ENCODE measurements at regions not wholly inside any gene's neighbourhood (a gene's known extent, or its start where the extent isn't known, plus 50 kb on each side); places are given as distances from the start of the nearest gene placed in this dataset.

GRCh38 chr14:44165936-44166335, 341.1 kb downstream of the FSCB start:
- DNase-seq (ENCODE audit: low read depth, low spot score) (no peak), ATAC-seq (no peak)
- BruUV-seq (replicated peaks): no TSS peak
- ChIA-PET POLR2A (no interaction called here), CTCF (interaction anchor here (0.6 kb wide), 1 partner anchor 1067 kb away, joined by 3 read pairs; no protein-coding TSS in a partner anchor)
- Histone ChIP-seq H3K27ac (ENCODE audit: low read length) (no peak overlapping the region), H3K27me3 (ENCODE audit: control insufficient read depth, insufficient read depth, low read length) (no peaks in the 10 kb centered on the region), H3K9me3 (ENCODE audit: control insufficient read depth, insufficient read depth, low read depth, low read length) (no peaks in the 10 kb centered on the region), H3K4me1 (ENCODE audit: control insufficient read depth, insufficient read depth, low read length) (peaks cover 4% of the 10 kb centered on the region; the same call in 1 of the 2 replicates), H3K4me3 (ENCODE audit: low read depth in 2 of 2, low read length in 2 of 2) (no peak overlapping the region), H3K36me3 (ENCODE audit: control insufficient read depth, insufficient read depth, low read length) (no peaks in the 10 kb centered on the region)
- TF ChIP-seq SIN3A (IDR thresholded peaks at IDR 0.05; ENCODE audit: borderline replicate concordance, insufficient read depth, low read depth, low read length) (no peak), POLR2AphosphoS5 (IDR thresholded peaks at IDR 0.05; ENCODE audit: low read depth, low read length) (no peak), REST (IDR thresholded peaks at IDR 0.05; ENCODE audit: insufficient read depth in 1 of 2, low read depth in 2 of 2, low read length in 1 of 2) (no peak), TCF7L2 (IDR thresholded peaks at IDR 0.05; ENCODE audit: low read depth, low read length) (no peak), CTCF (IDR thresholded peaks at IDR 0.05) (no peak)
- in situ Hi-C loops (cut with HindIII; ENCODE audit: low pct_unique_long_range_greater_than_20kb, low sequenced_read_pairs): no loop called here
- intact Hi-C loops (cut with micrococcal nuclease; ENCODE audit: unreplicated experiment): no loop called here

GRCh38 chr14:44165286-44165685, 341.8 kb downstream of the FSCB start:
- Histone ChIP-seq H3K4me3 (ENCODE audit: low read depth in 2 of 2, low read length in 2 of 2) (no peak overlapping the region), H3K36me3 (ENCODE audit: control insufficient read depth, insufficient read depth, low read length) (no peaks in the 10 kb centered on the region), H3K27ac (ENCODE audit: low read length) (no peak overlapping the region), H3K9me3 (ENCODE audit: control insufficient read depth, insufficient read depth, low read depth, low read length) (no peaks in the 10 kb centered on the region), H3K4me1 (ENCODE audit: control insufficient read depth, insufficient read depth, low read length) (peaks cover 4% of the 10 kb centered on the region; the same call in 1 of the 2 replicates), H3K27me3 (ENCODE audit: control insufficient read depth, insufficient read depth, low read length) (no peaks in the 10 kb centered on the region)
- DNase-seq (ENCODE audit: low read depth, low spot score) (no peak), ATAC-seq (no peak)
- POLR2A ChIA-PET: no interaction called here
- CTCF ChIA-PET: interaction anchor here (0.6 kb wide), 1 partner anchor 1067 kb away, joined by 3 read pairs; no protein-coding TSS in a partner anchor
- no TSS peak for BruUV-seq (replicated peaks)
- intact Hi-C loops (cut with micrococcal nuclease; ENCODE audit: unreplicated experiment): no loop called here
- in situ Hi-C loops (cut with HindIII; ENCODE audit: low pct_unique_long_range_greater_than_20kb, low sequenced_read_pairs): no loop called here
- TF ChIP-seq SIN3A (IDR thresholded peaks at IDR 0.05; ENCODE audit: borderline replicate concordance, insufficient read depth, low read depth, low read length): no peak

GRCh38 chr14:44163946-44164345, 343.1 kb downstream of the FSCB start:
- ChIA-PET POLR2A (no interaction called here), CTCF (no interaction called here)
- in situ Hi-C loops (cut with HindIII; ENCODE audit: low pct_unique_long_range_greater_than_20kb, low sequenced_read_pairs) (no loop called here), intact Hi-C loops (cut with micrococcal nuclease; ENCODE audit: unreplicated experiment) (no loop called here)
- TF ChIP-seq CTCF (IDR thresholded peaks at IDR 0.05) (no peak), SIN3A (IDR thresholded peaks at IDR 0.05; ENCODE audit: borderline replicate concordance, insufficient read depth, low read depth, low read length) (no peak), TCF7L2 (IDR thresholded peaks at IDR 0.05; ENCODE audit: low read depth, low read length) (no peak), POLR2AphosphoS5 (IDR thresholded peaks at IDR 0.05; ENCODE audit: low read depth, low read length) (no peak), REST (IDR thresholded peaks at IDR 0.05; ENCODE audit: insufficient read depth in 1 of 2, low read depth in 2 of 2, low read length in 1 of 2) (no peak)
- ATAC-seq (no peak), DNase-seq (ENCODE audit: low read depth, low spot score) (no peak)
- Histone ChIP-seq H3K4me3 (ENCODE audit: low read depth in 2 of 2, low read length in 2 of 2) (no peak overlapping the region), H3K9me3 (ENCODE audit: control insufficient read depth, insufficient read depth, low read depth, low read length) (no peaks in the 10 kb centered on the region), H3K27ac (ENCODE audit: low read length) (no peak overlapping the region; the same call in 1 of the 2 replicates), H3K4me1 (ENCODE audit: control insufficient read depth, insufficient read depth, low read length) (peaks cover 4% of the 10 kb centered on the region; the same call in 1 of the 2 replicates), H3K36me3 (ENCODE audit: control insufficient read depth, insufficient read depth, low read length) (no peaks in the 10 kb centered on the region), H3K27me3 (ENCODE audit: control insufficient read depth, insufficient read depth, low read length) (no peaks in the 10 kb centered on the region)
- BruUV-seq (replicated peaks): no TSS peak

Measured in Panc1 (cell line).